ENCODE measurements at regions not wholly inside any gene's neighbourhood (a gene's known extent, or its start where the extent isn't known, plus 50 kb on each side); places are given as distances from the start of the nearest gene placed in this dataset.
"Not testable (repeated sequence)": the region's sequence is repeated elsewhere in the genome, so short reads cannot be mapped to it uniquely, and the experiment has no call there.

GRCh38 chr7:142584765-142585164, 164.5 kb upstream of the PRSS1 start:
- Histone ChIP-seq H3K4me3 (ENCODE audit: low read depth, low read length) (no peak overlapping the region), H3K9me3 (ENCODE audit: control insufficient read depth, insufficient read depth, low read length) (no peaks in the 10 kb centered on the region), H3K27ac (ENCODE audit: low read depth, low read length) (no peak overlapping the region), H3K27me3 (ENCODE audit: control insufficient read depth, insufficient read depth, low read length) (no peaks in the 10 kb centered on the region), H3K36me3 (ENCODE audit: control insufficient read depth, insufficient read depth, low read length) (no peaks in the 10 kb centered on the region), H3K4me1 (ENCODE audit: control insufficient read depth, insufficient read depth, low read length) (no peaks in the 10 kb centered on the region)
- DNase-seq (ENCODE audit: low read depth in 4 of 6, low spot score in 6 of 6), result no peak
- WGBS (ENCODE audit: insufficient coverage), result no CpG with 5 or more reads among the region's 2 CpGs

GRCh38 chr7:142583446-142583845, 165.8 kb upstream of the PRSS1 start:
- no peak for DNase-seq (ENCODE audit: low read depth in 4 of 6, low spot score in 6 of 6)
- WGBS (ENCODE audit: insufficient coverage), result no CpG with 5 or more reads among the region's 2 CpGs

GRCh38 chr7:142582351-142582750, 166.9 kb upstream of the PRSS1 start:
- DNase-seq (ENCODE audit: low read depth in 4 of 6, low spot score in 6 of 6), result no peak
- Histone ChIP-seq H3K9me3 (ENCODE audit: control insufficient read depth, insufficient read depth, low read length) (no peaks in the 10 kb centered on the region), H3K27me3 (ENCODE audit: control insufficient read depth, insufficient read depth, low read length) (no peaks in the 10 kb centered on the region), H3K27ac (ENCODE audit: low read depth, low read length) (no peak overlapping the region), H3K4me1 (ENCODE audit: control insufficient read depth, insufficient read depth, low read length) (no peaks in the 10 kb centered on the region), H3K4me3 (ENCODE audit: low read depth, low read length) (no peak overlapping the region), H3K36me3 (ENCODE audit: control insufficient read depth, insufficient read depth, low read length) (no peaks in the 10 kb centered on the region)
- WGBS (ENCODE audit: insufficient coverage), result no CpG with 5 or more reads among the region's 3 CpGs

More at GRCh38 chr7:142583446-142583845, 165.8 kb upstream of the PRSS1 start:
- Histone ChIP-seq H3K4me3 (ENCODE audit: low read depth, low read length) (no peak overlapping the region), H3K36me3 (ENCODE audit: control insufficient read depth, insufficient read depth, low read length) (no peaks in the 10 kb centered on the region), H3K4me1 (ENCODE audit: control insufficient read depth, insufficient read depth, low read length) (no peaks in the 10 kb centered on the region), H3K27ac (ENCODE audit: low read depth, low read length) (no peak overlapping the region), H3K27me3 (ENCODE audit: control insufficient read depth, insufficient read depth, low read length) (no peaks in the 10 kb centered on the region), H3K9me3 (ENCODE audit: control insufficient read depth, insufficient read depth, low read length) (no peaks in the 10 kb centered on the region)

GRCh38 chr7:142581341-142581740, 167.9 kb upstream of the PRSS1 start:
- WGBS (ENCODE audit: insufficient coverage), result 61% methylated on average over 2 of the region's 4 CpGs
- H3K4me1 ChIP-seq (ENCODE audit: control insufficient read depth, insufficient read depth, low read length), result no peaks in the 10 kb centered on the region
- no peaks in the 10 kb centered on the region for H3K36me3 ChIP-seq (ENCODE audit: control insufficient read depth, insufficient read depth, low read length)
- DNase-seq (ENCODE audit: low read depth in 4 of 6, low spot score in 6 of 6), result no peak
- no peak overlapping the region for H3K27ac ChIP-seq (ENCODE audit: low read depth, low read length)
- no peaks in the 10 kb centered on the region for H3K27me3 ChIP-seq (ENCODE audit: control insufficient read depth, insufficient read depth, low read length)
- no peak overlapping the region for H3K4me3 ChIP-seq (ENCODE audit: low read depth, low read length)
- H3K9me3 ChIP-seq (ENCODE audit: control insufficient read depth, insufficient read depth, low read length), result no peaks in the 10 kb centered on the region

GRCh38 chr7:142579946-142580345, 169.3 kb upstream of the PRSS1 start:
- Histone ChIP-seq H3K27ac (ENCODE audit: low read depth, low read length) (no peak overlapping the region), H3K9me3 (ENCODE audit: control insufficient read depth, insufficient read depth, low read length) (no peaks in the 10 kb centered on the region), H3K27me3 (ENCODE audit: control insufficient read depth, insufficient read depth, low read length) (no peaks in the 10 kb centered on the region), H3K36me3 (ENCODE audit: control insufficient read depth, insufficient read depth, low read length) (no peaks in the 10 kb centered on the region), H3K4me3 (ENCODE audit: low read depth, low read length) (no peak overlapping the region), H3K4me1 (ENCODE audit: control insufficient read depth, insufficient read depth, low read length) (no peaks in the 10 kb centered on the region)
- no peak for DNase-seq (ENCODE audit: low read depth in 4 of 6, low spot score in 6 of 6)
- WGBS (ENCODE audit: insufficient coverage), result 60% methylated on average over 1 of the region's 1 CpG

- not testable (repeated sequence) for H3K36me3 ChIP-seq (ENCODE audit: control insufficient read depth, insufficient read depth, low read length); H3K9me3 ChIP-seq (ENCODE audit: control insufficient read depth, insufficient read depth, low read length); H3K4me3 ChIP-seq (ENCODE audit: low read depth, low read length); H3K4me1 ChIP-seq (ENCODE audit: control insufficient read depth, insufficient read depth, low read length); DNase-seq (ENCODE audit: low read depth in 4 of 6, low spot score in 6 of 6); H3K27me3 ChIP-seq (ENCODE audit: control insufficient read depth, insufficient read depth, low read length); H3K27ac ChIP-seq (ENCODE audit: low read depth, low read length)
- 94% methylated on average over 15 of the region's 25 CpGs for WGBS (ENCODE audit: insufficient coverage)
These were observed 173.9 kb upstream of the PRSS1 start for GRCh38 chr7:142575351-142575750.

- Histone ChIP-seq H3K4me1 (ENCODE audit: control insufficient read depth, insufficient read depth, low read length) (no peaks in the 10 kb centered on the region), H3K27ac (ENCODE audit: low read depth, low read length) (no peak overlapping the region), H3K4me3 (ENCODE audit: low read depth, low read length) (no peak overlapping the region), H3K27me3 (ENCODE audit: control insufficient read depth, insufficient read depth, low read length) (no peaks in the 10 kb centered on the region), H3K36me3 (ENCODE audit: control insufficient read depth, insufficient read depth, low read length) (no peaks in the 10 kb centered on the region), H3K9me3 (ENCODE audit: control insufficient read depth, insufficient read depth, low read length) (peaks cover 2% of the 10 kb centered on the region)
- no CpG with 5 or more reads among the region's 3 CpGs for WGBS (ENCODE audit: insufficient coverage)
- DNase-seq (ENCODE audit: low read depth in 4 of 6, low spot score in 6 of 6), result no peak
These were observed 177.7 kb upstream of the PRSS1 start for GRCh38 chr7:142571581-142571980.

GRCh38 chr7:142569851-142570250, 179.4 kb upstream of the PRSS1 start:
- Histone ChIP-seq H3K4me1 (ENCODE audit: control insufficient read depth, insufficient read depth, low read length) (no peaks in the 10 kb centered on the region), H3K9me3 (ENCODE audit: control insufficient read depth, insufficient read depth, low read length) (peaks cover 2% of the 10 kb centered on the region), H3K27ac (ENCODE audit: low read depth, low read length) (no peak overlapping the region), H3K4me3 (ENCODE audit: low read depth, low read length) (no peak overlapping the region), H3K36me3 (ENCODE audit: control insufficient read depth, insufficient read depth, low read length) (no peaks in the 10 kb centered on the region), H3K27me3 (ENCODE audit: control insufficient read depth, insufficient read depth, low read length) (no peaks in the 10 kb centered on the region)
- DNase-seq (ENCODE audit: low read depth in 4 of 6, low spot score in 6 of 6), result no peak
- WGBS (ENCODE audit: insufficient coverage), result no CpG with 5 or more reads among the region's 1 CpG

GRCh38 chr7:142568435-142569097, 180.7 kb upstream of the PRSS1 start:
- no peak overlapping the region for H3K27ac ChIP-seq (ENCODE audit: low read depth, low read length)
- WGBS (ENCODE audit: insufficient coverage), result 83% methylated on average over 3 of the region's 5 CpGs
- no peaks in the 10 kb centered on the region for H3K36me3 ChIP-seq (ENCODE audit: control insufficient read depth, insufficient read depth, low read length)
- H3K4me3 ChIP-seq (ENCODE audit: low read depth, low read length), result no peak overlapping the region
- no peak for DNase-seq (ENCODE audit: low read depth in 4 of 6, low spot score in 6 of 6)
- no peaks in the 10 kb centered on the region for H3K27me3 ChIP-seq (ENCODE audit: control insufficient read depth, insufficient read depth, low read length)
- peaks cover 2% of the 10 kb centered on the region for H3K9me3 ChIP-seq (ENCODE audit: control insufficient read depth, insufficient read depth, low read length)
- no peaks in the 10 kb centered on the region for H3K4me1 ChIP-seq (ENCODE audit: control insufficient read depth, insufficient read depth, low read length)

GRCh38 chr7:142567201-142568075, 181.8 kb upstream of the PRSS1 start:
- H3K4me3 ChIP-seq (ENCODE audit: low read depth, low read length), result no peak overlapping the region
- H3K36me3 ChIP-seq (ENCODE audit: control insufficient read depth, insufficient read depth, low read length), result no peaks in the 10 kb centered on the region
- no peaks in the 10 kb centered on the region for H3K4me1 ChIP-seq (ENCODE audit: control insufficient read depth, insufficient read depth, low read length)
- no peak overlapping the region for H3K27ac ChIP-seq (ENCODE audit: low read depth, low read length)
- DNase-seq (ENCODE audit: low read depth in 4 of 6, low spot score in 6 of 6), result no peak
- 83% methylated on average over 19 of the region's 22 CpGs for WGBS (ENCODE audit: insufficient coverage)
- H3K9me3 ChIP-seq (ENCODE audit: control insufficient read depth, insufficient read depth, low read length), result peaks cover 2% of the 10 kb centered on the region
- H3K27me3 ChIP-seq (ENCODE audit: control insufficient read depth, insufficient read depth, low read length), result no peaks in the 10 kb centered on the region

All from spinal cord (tissue), 9 donors.